Breast epithelium (tissue), 3 donors: ENCODE measurements at regions not wholly inside any gene's neighbourhood (a gene's known extent, or its start where the extent isn't known, plus 50 kb on each side); places are given as distances from the start of the nearest gene placed in this dataset.
"Not testable (repeated sequence)": the region's sequence is repeated elsewhere in the genome, so short reads cannot be mapped to it uniquely, and the experiment has no call there.

Experiments used
- CTCF ChIP-seq, 3 donors: fragments of 450-650 bp; IDR thresholded peaks; one replicate each; pipeline ENCODE4 v1.5.1; 2016 to 2017; ENCODE audit warnings: antibody characterized with exemption in 3 of 3, mild to moderate bottlenecking in 3 of 3, moderate library complexity in 3 of 3
- POLR2A ChIP-seq: fragments of 450-650 bp; IDR thresholded peaks from one replicate; pipeline ENCODE4 v1.6.1; 2016; ENCODE audit warnings: antibody characterized with exemption, mild to moderate bottlenecking, moderate library complexity

- TF ChIP-seq POLR2A; CTCF (IDR thresholded peaks at IDR 0.05): not testable (repeated sequence)
Measured at GRCh38 chr1:230475856-230476621, 49.9 kb upstream of the PGBD5 start.
